ENCODE measurements at regions not wholly inside any gene's neighbourhood (a gene's known extent, or its start where the extent isn't known, plus 50 kb on each side); places are given as distances from the start of the nearest gene placed in this dataset.

DNA sequence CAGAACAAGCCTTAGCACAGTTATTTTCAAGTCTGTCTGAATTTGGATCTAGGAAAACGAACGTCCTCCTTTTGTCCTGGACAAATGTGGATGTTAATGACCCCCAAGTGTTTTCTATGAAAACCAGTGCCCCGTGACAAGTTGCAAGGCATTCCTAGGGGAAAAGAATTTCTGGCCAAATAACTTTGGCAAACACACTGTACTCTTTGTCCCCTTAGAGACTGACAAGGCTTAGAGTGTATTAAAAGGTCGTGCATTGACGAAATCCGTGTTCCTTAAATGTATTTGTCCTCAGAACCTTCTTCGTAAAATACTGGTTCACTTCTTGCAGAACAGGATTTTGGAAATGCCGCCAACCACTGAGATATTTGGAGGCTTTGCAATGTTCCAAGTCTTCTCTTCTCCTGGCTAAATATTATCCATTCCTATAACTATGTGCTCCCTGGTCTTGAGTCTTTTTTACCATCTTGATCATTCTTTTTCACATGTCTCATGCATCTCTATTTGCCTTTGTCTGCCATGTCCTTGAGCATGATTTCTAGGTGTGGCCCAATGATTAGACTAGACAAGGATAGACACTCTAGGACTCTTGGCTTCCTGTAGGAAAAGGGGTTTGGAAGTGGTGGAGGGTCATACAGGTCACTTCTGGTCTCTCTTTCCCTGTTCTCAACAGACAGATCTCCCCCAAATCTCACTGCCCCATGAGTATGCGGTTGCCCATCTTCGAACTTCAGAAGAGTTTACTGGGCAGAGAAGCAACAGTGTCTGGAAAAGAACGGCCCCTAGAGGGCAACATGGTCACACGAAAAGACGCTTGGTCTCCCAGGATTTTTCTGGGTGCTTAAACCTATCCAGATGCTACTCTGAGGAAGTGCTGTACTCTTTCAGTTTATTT lies 117.5 kb downstream of the EDEM1 start:
- DNase-seq = peak; percentile 1

DNA sequence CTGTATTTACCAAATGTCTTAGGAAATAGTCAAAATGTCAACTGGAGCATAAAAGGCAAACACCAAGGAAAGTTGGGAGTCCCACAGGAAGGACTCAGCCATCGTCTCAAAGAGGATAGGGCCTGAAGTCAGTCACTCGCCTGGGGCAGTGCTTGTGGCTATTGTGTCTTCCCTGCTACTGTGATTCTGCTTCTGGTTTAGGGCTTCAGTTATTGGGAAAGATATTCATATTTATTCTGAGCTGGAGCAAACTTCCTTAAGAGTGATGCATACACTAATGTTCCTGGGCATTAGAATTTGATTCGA lies 118.1 kb downstream of the EDEM1 start:
- DNase-seq = no peak

DNA sequence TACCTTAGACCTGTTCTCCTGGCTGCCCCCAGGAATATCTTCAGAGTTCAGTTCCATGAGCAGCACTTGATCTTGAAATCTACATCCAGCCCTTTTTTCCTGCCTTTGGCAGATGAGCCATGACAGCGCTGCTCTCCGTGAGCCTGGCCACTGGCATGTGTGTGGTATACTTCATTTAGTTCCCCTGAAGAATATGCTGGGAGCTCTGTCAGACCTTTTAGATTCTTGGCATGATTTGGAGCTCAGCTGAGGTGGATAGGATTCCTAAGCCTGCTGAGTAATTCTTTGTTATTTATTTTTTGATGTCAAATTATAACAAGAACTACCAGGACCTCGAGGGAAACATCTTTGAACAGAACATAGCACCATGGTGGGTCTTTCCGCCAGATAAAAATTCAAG lies 121.7 kb downstream of the EDEM1 start:
- DNase-seq = no peak

DNA sequence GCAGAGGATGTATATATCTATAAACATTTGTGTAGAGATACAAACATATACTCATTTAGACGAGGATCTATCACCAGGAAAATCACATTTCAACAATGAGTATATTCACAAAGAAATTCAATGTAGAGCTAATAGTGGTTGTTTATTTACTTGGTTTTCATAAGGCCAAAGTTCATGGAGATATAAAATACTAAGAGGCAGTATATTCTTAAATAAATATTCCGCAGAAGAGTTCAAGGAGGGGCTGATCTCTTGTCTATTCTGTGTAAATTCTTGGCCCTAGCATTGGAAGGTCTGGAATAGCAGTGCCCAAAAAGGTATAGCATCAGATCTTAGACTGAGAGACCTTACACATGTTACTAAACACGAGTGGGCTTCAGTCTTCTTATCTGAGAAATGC lies 122.1 kb downstream of the EDEM1 start:
- DNase-seq = no peak

DNA sequence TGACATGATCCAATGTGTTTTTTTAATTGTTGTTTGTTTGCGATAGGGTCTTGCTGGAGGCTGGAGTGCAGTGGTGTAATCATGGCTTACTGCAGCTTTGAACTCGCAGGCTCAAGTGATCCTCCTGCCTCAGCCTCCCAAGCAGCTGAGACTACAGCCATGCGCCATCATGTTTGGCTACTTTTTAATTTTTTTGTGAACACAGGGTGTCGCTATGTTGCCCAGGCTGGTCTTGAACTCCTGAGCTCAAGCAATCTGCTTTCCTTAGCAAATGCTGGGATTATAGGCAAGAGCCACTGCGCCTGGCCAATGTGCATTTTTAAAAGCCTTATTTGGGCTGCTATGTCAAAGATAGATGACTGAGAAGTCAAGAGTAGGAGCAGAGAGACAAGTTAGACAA lies 123.0 kb downstream of the EDEM1 start:
- no peak for DNase-seq

DNA sequence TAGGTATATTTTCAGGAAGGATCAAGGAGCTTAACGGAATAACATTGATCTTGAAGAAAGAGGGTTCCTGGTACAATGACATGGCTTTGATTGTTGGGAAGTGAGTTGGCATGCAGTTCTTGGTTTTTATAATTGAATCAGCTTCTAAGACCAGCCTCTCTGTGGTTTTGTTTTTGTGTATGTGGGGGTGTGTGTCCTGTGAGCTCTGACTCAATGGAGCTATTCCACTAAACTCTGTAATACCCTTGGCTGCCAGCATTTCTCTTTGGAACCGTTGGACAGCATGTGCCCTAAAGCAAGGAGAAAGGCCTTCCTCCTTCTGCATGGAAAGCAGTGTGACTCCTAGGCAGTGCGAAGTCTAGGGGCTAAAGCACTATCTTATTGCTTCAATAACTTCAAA lies 124.8 kb downstream of the EDEM1 start:
- DNase-seq = no peak

DNA sequence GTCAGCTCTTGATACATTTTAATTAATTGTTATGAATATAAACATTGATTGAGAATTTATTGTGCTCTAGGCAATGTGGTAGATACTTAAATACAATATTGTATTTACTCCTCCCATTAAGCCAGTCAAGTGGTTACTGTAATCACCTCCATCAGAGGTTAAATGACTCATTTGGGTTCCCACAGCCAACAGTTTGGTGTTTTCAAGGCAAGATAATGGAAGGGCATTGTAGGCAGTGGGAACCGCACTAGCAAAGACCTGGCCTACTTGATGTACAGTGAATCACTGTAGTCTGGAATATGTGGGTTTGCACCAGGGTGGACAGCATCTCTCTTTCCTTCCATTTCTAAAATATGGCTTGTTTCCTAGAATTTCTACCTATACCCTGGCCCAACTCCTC lies 127.4 kb downstream of the EDEM1 start:
- no peak for DNase-seq

DNA sequence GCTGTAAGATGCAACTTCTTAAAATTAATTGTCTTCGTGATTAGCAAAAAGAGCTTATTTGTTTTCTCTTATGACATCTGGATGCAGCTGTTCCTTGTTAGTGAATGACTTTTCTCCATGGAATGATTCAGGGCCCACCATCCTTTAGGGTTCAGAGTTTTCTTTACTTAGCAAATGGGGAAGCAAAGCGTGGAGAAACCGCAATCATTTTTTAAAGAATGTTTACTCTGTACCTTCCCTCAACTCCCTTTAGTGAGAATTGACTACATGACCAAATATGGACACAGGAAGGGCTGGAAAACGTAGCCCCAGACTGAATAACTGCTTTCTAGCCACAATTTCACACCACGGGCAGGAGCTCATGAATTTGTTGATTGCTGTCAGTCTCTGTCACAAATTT lies 130.1 kb downstream of the EDEM1 start:
- no peak for DNase-seq

DNA sequence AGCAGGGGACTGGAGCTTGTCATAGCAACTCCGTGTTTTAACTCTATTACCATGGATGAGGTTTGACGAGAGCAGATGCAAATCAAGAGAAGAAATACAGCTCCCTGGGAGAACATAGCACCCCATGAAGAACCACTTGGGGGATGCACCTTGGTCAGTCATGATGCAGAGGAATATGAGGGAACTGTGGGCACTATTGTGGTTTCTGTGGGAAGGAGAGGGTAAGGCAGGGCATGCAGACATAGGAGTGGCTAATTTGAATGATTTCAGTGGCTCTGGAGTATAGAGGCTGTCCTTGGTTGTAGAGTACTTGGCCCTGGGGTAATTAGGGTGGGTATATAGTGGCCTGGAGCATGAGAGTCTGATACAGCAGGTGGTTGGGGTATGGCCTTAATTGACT lies 131.9 kb downstream of the EDEM1 start:
- no peak for DNase-seq

DNA sequence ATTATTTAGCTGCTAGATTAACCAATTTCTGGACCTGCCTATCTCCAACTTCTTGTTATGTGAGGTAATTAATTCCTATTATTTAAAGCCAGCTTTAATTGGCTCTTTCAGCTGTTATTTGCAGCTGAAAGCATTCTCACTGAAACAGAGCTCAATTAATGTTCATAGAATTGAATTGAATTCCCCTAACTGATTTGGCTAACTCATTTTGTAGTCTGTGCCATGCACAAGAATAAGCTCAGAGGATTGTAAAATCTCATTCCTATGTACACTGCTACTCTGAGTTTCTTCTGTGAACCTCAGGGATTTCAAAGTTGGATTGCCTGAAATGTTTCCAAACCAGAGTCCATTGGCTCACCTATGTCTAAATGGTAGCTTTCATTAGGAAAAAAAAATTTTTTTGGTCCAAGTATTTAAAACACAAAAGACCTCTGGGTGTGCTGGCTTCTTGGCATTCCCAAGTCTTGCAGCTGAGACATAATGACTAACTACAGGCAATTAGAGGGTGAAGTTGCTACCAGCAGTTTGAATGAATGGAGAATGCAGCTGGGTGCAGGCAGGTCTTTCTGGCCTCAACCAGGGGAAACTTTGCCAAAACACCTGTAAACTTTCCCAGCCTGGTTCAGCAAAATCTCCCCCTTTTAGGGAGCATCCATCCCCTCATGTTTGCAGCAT lies 134.3 kb downstream of the EDEM1 start:
- DNase-seq = no peak

DNA sequence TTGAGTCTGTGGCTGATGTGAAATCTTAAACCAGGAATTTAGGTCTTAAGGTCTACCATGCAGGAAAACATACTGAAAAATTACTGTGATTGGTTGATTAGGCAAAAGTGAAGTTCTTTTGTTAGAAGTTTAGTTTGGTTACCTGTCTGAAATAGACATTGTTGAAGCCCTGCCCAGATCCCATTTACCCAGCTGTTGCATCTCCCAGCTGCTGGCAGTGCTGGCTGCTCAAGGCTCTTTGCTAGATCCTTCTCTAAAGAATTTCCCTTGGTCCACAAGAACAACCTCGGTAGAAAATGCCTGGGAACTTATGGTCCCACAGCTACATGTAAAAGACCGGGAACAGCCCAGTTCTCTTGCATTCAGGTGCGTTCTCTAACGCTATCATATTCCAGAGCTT lies 137.3 kb downstream of the EDEM1 start:
- no peak for DNase-seq

DNA sequence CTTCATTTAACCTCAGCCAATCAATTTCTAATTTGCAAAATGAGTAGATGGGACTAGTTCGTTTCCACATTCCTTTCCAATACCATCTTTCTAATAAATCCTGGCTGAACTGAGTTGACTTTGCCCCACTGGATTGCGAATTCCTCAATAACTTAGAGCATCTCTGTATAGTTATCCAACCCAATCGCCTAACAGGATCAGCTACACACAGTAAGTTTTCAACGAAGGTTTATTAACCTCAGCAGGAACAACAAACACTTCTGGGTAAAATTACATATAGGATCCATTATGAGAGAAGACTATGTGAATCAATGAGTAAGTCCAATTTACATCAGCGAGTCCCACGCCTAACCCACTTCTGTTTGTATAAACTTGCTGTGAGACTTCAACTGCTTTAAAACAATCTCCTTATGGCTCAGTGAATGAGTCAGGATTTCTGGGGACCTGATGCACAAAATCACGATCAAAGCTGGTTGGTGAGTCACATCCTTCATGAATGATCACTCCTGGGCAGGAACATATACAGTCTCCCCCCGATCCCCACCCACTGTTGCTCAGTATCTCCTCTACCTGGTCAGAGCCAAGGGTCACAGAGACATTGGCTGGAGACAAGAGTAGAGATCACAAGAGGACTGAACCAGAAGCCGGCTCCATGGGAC lies 142.8 kb downstream of the EDEM1 start:
- DNase-seq = no peak

DNA sequence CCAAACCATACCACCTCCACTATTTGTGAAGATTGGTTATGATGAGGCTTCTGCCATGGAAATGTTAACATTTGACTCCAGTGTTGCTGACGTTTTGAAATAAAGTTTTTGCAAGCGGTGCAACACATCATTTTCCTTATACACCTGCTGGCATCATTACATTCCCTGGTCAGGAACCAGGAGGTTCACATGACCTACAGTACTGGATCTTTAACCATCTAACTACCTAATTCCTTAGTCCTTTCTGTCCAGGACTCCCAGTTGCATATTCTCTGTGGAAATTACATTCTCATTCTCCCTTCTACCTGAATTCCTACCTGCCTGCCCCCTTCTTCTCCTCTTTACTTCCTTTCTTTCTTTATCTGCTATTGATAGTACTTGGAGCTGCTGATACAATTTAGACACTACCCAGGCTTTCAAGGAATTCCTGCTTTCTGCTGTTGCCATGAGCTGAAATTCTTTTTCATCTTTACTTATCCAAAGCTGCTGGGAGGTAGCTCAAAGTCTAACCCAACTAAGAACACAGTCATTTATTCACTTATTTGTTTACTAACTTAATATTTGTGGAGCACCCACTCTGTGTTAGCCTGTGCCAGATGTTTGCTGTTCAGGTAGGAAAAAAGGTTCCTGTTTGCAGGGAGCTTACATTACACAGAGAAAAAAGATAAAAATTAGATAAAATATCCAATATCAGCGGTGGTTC lies 144.2 kb downstream of the EDEM1 start:
- DNase-seq = no peak

DNA sequence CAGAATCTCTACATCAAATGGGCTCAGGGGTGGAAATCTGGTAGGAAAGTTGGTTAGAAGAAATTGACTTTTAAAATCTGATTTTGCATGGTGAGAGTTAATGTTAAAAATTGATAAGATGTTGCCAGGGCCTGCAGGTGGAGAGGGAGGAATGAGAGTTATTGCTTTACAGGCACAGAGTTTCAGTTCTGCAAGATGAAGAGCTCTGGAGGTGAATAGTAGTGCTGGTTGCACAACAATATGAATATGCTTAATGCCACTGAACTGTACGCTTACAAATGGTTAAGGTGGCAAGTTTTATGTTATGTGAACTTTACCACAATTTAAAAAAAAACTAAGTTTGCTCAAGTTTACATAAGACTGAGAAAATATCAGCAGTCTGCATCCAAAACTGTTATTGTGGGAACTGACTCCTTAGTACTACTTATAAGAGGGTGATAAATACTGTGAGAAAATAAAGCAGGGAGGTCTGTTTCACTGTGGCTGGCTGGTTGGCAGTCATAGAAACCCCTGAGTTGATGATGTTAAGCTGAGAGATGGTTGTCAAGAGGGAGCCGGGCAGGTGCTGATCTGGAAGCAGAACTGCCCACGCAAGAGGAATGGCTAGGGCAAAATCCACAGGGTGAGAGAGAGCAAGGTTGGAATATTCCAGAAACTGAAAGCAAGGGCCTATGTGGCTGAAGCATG lies 144.9 kb downstream of the EDEM1 start:
- no peak for DNase-seq

DNA sequence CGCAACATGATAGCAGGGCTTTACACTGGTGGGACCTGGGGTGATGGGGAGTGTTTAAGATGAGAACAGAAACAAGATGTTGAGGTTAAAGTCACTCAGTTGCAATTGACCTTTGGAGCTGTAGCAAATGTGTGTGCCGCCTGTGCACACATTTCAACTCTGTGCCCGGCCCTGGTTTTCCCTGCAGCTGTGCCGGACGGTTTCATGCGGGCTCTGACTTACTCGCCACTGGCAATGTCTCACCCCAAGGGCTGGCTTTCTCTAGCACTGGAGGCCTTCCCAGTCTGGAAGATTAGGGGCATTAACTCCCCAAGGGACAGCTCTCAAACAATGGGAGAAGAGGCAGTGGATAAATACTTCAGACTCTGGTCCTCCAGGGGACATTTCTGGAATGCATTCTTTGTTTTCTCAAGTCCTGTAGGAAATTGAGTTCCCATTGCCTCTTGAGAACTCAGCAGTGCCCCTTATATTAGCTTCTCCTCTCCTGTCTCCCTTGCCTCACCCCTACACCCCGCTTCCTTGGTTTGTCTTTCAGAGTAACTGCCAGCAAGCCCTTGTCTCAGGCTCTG lies 152.5 kb downstream of the EDEM1 start:
- DNase-seq = no peak

DNA sequence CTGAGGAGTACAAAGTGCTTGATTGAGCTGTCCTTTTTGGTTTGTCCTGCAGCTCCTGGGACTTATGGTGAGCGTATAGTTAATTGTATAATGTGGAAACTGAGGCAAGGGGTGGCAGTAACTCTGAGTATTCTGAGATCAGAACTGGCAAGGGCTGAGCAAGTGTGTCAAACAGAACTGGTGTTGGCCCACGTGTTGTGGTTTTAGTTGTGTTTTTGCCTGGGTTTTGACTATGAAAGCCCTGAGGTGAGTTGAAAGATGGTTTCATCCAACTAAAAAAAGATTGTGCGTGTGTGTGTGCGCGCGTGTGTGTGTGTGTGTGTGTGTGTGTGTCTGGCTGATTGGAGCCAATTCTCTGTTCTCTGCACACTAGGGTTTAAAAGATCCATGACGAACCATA lies 154.1 kb downstream of the EDEM1 start:
- no peak for DNase-seq

DNA sequence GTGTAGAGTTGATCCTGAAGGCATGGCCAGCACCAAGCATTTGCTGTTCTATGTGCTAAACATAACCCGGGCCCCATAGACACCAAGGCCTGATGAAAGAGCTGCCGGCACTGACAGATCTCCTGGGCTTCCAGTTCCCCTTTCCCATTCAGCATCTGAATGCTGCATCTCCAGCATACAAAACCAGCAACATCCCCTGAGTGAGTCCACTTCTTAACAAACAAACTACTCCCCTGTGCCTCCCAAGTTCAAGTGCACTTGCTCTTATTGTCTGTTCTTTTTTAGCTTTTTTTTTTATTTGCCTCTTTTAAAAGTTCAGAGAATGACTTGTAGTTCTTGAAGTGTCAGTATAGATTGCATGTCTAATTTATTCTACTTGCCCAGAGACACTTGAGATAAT lies 156.0 kb downstream of the EDEM1 start:
- DNase-seq = peak; percentile 30

DNA sequence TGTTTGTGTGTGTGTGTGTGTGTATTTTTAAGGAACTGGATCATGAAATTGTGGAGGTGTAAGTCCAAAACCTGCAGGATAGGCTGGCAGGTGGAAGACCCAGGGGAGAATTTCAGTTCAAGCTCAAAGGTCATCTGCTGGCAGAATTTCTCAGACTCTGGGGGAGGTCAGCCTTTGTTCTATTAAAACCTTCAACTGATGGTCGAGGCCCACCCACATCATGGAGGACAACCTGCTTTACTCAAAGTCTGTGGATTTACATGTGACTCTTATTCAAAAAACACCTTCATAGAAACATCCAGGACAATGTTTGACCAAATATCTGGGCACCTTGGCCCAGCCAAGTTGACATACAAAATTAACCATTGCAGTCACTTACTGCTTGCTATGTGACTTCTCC lies 157.2 kb downstream of the EDEM1 start:
- DNase-seq = no peak

DNA sequence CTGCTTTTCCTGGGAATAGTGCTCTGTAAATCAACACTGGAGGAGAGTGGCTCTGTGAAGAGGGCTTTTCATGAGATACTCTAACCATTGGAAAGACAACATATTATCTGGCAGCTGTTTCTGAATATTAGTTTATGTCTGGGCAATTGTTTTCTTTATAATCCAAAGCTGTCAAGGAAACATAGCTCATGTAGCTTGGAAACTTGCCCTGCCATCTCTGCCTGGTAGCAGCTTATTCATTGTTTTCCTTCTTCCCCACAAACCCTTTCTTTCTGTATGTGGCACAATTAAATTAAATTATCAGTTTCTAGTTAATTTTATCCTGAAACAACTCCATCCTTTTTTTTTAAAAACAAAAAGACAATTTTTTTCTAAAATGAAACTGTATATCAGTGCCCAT lies 160.0 kb downstream of the EDEM1 start:
- no peak for DNase-seq

DNA sequence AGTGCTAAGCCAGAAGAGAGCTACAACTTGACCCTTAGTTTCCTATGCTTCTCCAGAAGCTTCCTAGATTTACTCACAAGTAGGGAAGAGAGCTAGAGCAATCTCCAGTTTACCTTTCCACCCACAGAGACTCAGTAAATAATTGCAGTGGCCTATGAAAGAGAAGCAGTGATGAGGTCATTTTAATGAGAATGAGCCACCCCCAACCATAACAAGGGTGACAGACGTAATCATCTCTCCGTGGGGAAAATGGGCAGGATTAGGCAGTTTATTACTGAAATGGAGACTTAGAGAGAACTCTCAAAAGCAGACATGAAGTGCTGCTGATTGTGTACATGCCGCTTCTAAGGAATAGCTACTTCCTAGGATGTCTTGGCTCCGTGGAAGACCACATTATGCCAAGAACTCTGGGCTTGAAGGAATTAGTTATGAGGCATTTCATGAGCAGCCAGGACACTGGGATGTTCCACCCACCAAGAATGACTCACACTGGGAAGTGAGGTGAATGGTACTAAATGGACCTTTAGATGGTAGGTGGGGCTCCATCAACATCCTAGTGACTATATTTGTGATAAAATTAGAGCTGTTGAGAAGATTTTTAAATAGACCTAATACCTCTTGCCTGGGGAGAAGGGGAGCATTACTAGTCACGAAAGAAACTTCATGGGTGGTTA lies 160.9 kb downstream of the EDEM1 start:
- no peak for DNase-seq

DNA sequence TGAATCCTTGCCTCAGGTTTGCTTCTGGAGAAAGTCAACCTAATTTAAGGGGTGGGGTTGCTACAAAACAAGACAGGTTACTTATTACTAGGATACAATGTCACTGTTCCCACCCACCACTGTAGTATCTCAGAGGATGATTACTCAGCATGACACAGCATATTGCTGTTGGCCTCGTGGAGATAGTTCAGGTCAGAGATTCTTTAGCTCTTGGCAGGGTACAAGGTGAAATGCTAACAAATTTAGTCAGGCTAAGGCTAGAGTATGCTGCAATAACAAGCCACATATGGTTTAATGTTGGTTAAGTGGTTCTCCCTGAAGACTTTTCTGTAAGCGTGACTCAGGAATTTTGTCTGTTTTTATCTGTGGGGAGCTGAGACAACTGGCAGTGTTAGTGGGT lies 161.8 kb downstream of the EDEM1 start:
- no peak for DNase-seq

DNA sequence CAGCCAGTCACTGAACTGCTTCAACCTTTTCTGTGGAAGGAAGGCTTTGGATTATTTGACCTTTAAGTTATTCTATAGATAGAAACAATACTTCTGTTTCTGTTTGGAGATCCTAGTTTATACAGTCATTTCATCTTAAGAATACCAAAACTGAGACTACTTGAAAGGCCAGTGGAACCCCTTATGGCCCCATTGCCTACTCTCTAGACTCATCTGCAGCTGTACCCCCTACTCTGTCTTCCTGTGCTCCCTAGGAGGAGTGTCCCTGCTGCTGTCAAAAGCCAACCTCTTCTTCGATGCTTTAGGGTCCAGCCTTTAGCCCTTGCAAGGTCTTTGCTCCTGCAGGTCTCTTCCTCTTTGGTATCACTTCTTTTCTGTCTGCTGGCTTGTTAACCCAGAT lies 169.6 kb downstream of the EDEM1 start:
- no peak for DNase-seq
